Stomach (tissue), 8 donors: ENCODE measurements at regions not wholly inside any gene's neighbourhood (a gene's known extent, or its start where the extent isn't known, plus 50 kb on each side); places are given as distances from the start of the nearest gene placed in this dataset.
A peak's percentile ranks its signal among the peaks of the same experiment; 100 is the strongest.

Source experiments
- DNase-seq, 2 donors: peaks; one replicate each; pipeline versions ENCODE4 v3.0.0 to v3.0.0-alpha.2; 2013 to 2019
- H3K27ac ChIP-seq, 5 donors: fragments of 200-600 bp in 4 of 5; sonication (generic) in 4 of 5; one replicate each; pipeline ENCODE4 v1.5.1; 2013 to 2019; ENCODE audit warnings: mild to moderate bottlenecking in 1 of 5, moderate library complexity in 1 of 5
- H3K27me3 ChIP-seq, 3 donors: fragments of 200-600 bp; sonication (generic); one replicate each; pipeline ENCODE4 v1.5.1; 2017 to 2019; ENCODE audit warnings: mixed run types in 1 of 3
- H3K36me3 ChIP-seq, 4 donors: fragments of 200-600 bp; sonication (generic); 1 replicate in 3 of 4; 2 replicates in 1 of 4; pipeline ENCODE4 v1.5.1; 2016 to 2019
- H3K4me1 ChIP-seq, 4 donors: fragments of 200-600 bp; sonication (generic); one replicate each; pipeline ENCODE4 v1.5.1; 2016 to 2019
- H3K4me3 ChIP-seq, 4 donors: fragments of 200-600 bp; sonication (generic) in 3 of 4; one replicate each; pipeline ENCODE4 v1.5.1; 2016 to 2019; ENCODE audit warnings: mild to moderate bottlenecking in 1 of 4
- H3K9me3 ChIP-seq, 4 donors: fragments of 200-600 bp; sonication (generic); one replicate each; pipeline ENCODE4 v1.5.1; 2016 to 2019
- CTCF ChIP-seq, 7 experiments: fragments of 450-650 bp in 4 of 7; fragments of 200-600 bp in 3 of 7; sonication (generic) in 3 of 7; IDR thresholded peaks; one replicate each; pipeline ENCODE4 v1.5.1; 2016 to 2019; ENCODE audit warnings: antibody characterized with exemption in 7 of 7, control low read depth in 2 of 7, mild to moderate bottlenecking in 1 of 7
- EP300 ChIP-seq: sonication (generic); formaldehyde crosslinking; IDR thresholded peaks from one replicate; pipeline ENCODE4 v1.6.1; 2017; ENCODE audit warnings: antibody characterized with exemption
- POLR2A ChIP-seq, 4 donors: fragments of 450-650 bp; IDR thresholded peaks; one replicate each; pipeline ENCODE4 v1.6.1; 2016; ENCODE audit warnings: antibody characterized with exemption in 4 of 4, control low read depth in 2 of 4, mild to moderate bottlenecking in 1 of 4, moderate library complexity in 1 of 4
- POLR2AphosphoS5 ChIP-seq, 3 donors: sonication (generic); formaldehyde crosslinking; IDR thresholded peaks; one replicate each; pipeline ENCODE4 v1.6.1; 2016; ENCODE audit warnings: antibody characterized with exemption in 3 of 3
- WGBS, 5 donors: extraction: QIAGEN DNeasy Blood & Tissue Kit in 3 of 5; methylation state at CpG; one replicate each; pipeline versions ENCODE4 v1.1.5 to v1.1.7; 2013 to 2018; 5-methylcytosine and 5-hydroxymethylcytosine counted together
- intact Hi-C: fragments of 100-400 bp; cut with DNase I; formaldehyde crosslinking; loops from one replicate; pipeline ENCODE4 v1.15.1; 2023; ENCODE audit warnings: low total_unique reads
- donor health status: healthy with polysubstance abuse.
- donor health status: Bipolar disorder and iron deficiency.
- donor health status: healthy.

DNA sequence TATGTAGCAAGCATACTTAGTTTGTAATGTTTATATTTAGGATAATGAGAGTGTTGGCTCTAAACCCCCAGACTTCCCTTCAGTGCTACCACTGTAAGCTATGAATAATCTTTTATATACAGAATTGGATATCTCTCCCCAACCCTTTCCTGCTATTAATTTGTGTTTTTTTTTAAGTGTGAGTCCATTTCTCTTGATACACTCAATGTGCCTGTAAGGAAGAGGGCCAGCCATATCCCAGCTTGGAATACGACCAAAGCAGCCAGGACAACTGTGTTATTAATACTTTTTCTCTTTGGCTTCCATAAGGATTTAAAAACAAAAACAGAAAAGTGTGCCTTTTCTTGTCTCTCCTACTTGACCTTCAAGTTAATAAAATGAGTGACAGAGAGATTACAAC lies 116.7 kb downstream of the SNAPC1 start:
- H3K4me1 ChIP-seq = peaks cover 0 to 7% (median 0%) of the 10 kb centered on the region in 4 donors
- peaks cover 0 to 18% (median 0%) of the 10 kb centered on the region in 3 donors for H3K27me3 ChIP-seq
- WGBS, 5 donors = 55 to 83% (median 68%) methylated on average over 1 of the region's 1 CpG
- no peaks in the 10 kb centered on the region for H3K9me3 ChIP-seq
- H3K27ac ChIP-seq = no peak overlapping the region
- TF ChIP-seq POLR2AphosphoS5 (IDR thresholded peaks at IDR 0.05) = no peak
- TF ChIP-seq POLR2A (IDR thresholded peaks at IDR 0.05) = no peak
- TF ChIP-seq CTCF (IDR thresholded peaks at IDR 0.05) = no peak
- TF ChIP-seq EP300 = no peak
- H3K36me3 ChIP-seq = no peaks in the 10 kb centered on the region
- no peak overlapping the region for H3K4me3 ChIP-seq
- intact Hi-C loops = no loop called here
- no peak for DNase-seq

- H3K9me3 ChIP-seq = no peaks in the 10 kb centered on the region
- intact Hi-C loops = no loop called here
- WGBS, 5 donors = 80 to 95% (median 83%) methylated on average over 1 of the region's 1 CpG
- H3K4me1 ChIP-seq = peaks cover 0 to 7% (median 0%) of the 10 kb centered on the region in 4 donors
- TF ChIP-seq CTCF (IDR thresholded peaks at IDR 0.05) (no peak), POLR2A (IDR thresholded peaks at IDR 0.05) (no peak), EP300 (no peak), POLR2AphosphoS5 (IDR thresholded peaks at IDR 0.05) (no peak)
- H3K27ac ChIP-seq = no peak overlapping the region
- no peak for DNase-seq
- H3K27me3 ChIP-seq = peaks cover 0 to 14% (median 0%) of the 10 kb centered on the region in 3 donors
- H3K36me3 ChIP-seq = no peaks in the 10 kb centered on the region
- H3K4me3 ChIP-seq = no peak overlapping the region
Measured at GRCh38 chr14:61881046-61881445, 118.8 kb downstream of the SNAPC1 start.

DNA sequence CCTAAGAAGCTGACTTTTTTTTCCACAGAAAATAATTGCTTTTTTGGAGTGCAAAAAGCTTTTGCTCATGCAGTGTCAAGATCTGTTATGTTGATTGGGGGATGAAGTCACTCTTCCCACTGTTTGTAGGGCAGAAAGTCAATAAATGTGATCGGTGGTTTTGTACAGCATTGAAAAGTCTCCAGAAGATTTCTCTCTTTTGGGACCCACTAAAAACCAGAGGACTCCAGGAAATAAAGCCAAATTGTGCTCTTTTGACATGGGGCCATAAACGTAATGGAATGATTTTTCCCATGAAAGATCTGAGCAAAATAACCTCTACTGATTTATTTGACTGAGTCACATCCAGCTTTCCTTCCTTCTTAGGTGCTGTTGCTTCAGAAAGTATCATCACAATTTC lies 122.5 kb downstream of the SNAPC1 start:
- intact Hi-C loops = no loop called here
- H3K36me3 ChIP-seq = no peaks in the 10 kb centered on the region
- WGBS, 5 donors = 47 to 59% (median 50%) methylated on average over 2 of the region's 2 CpGs
- H3K4me3 ChIP-seq = no peak overlapping the region
- H3K4me1 ChIP-seq = no peaks in the 10 kb centered on the region
- H3K9me3 ChIP-seq = no peaks in the 10 kb centered on the region
- H3K27me3 ChIP-seq = no peaks in the 10 kb centered on the region
- H3K27ac ChIP-seq = no peak overlapping the region
- peak in 1 of 2 donors; percentile 33 for DNase-seq
- TF ChIP-seq POLR2A (IDR thresholded peaks at IDR 0.05) (no peak), CTCF (IDR thresholded peaks at IDR 0.05) (no peak), POLR2AphosphoS5 (IDR thresholded peaks at IDR 0.05) (no peak), EP300 (no peak)

DNA sequence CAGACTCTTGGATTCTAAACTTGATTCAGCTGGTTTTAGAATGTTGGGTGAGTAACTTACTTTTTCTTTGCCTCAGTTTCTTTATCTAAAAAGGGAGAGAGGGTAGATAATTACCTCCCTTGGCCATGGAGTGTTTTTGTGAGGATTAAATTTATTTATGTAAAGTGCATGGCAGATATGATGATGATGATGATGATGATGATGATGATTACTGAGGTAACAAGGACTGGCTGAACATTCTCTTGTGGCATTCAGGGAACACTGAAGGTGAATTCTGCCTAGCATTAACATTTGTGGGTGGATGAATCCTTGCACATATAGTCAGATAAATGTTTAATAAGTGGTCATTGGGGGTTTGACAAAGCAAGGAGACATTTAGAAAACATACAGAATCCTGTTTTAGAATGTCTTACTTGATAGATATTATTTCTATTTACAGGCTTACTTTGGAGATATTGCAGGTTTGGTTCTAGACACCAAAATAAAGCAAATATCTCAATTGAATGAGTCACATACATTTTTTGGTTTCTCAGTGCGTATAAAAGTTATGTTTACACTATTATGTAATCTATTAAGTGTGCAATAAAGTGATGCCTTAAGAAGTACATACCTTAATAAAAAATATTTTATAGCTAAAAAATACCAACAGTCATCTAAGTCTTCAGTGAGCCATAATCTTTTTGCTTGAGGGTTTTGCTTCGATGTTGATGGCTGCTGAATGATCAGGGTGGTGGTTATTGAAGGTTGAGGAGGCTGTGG lies 123.2 kb downstream of the SNAPC1 start:
- H3K9me3 ChIP-seq = no peaks in the 10 kb centered on the region
- intact Hi-C loops = no loop called here
- TF ChIP-seq EP300 (no peak), POLR2AphosphoS5 (IDR thresholded peaks at IDR 0.05) (no peak), CTCF (IDR thresholded peaks at IDR 0.05) (no peak), POLR2A (IDR thresholded peaks at IDR 0.05) (no peak)
- no peak overlapping the region for H3K4me3 ChIP-seq
- no peak overlapping the region for H3K27ac ChIP-seq
- no peaks in the 10 kb centered on the region for H3K36me3 ChIP-seq
- H3K4me1 ChIP-seq = no peaks in the 10 kb centered on the region
- WGBS, 5 donors = 71 to 81% (median 76%) methylated on average over 2 of the region's 2 CpGs
- DNase-seq = no peak
- H3K27me3 ChIP-seq = no peaks in the 10 kb centered on the region
